K562 (cell line): ENCODE measurements at regions not wholly inside any gene's neighbourhood (a gene's known extent, or its start where the extent isn't known, plus 50 kb on each side); places are given as distances from the start of the nearest gene placed in this dataset.

Experiments used
- E2F3 ChIP-seq: fragments of 250-450 bp; sonication (Bioruptor Pico); IDR thresholded peaks from 2 replicates; pipeline ENCODE4 v1.4.0; 2020; ENCODE audit warnings: mild to moderate bottlenecking
- GABPA ChIP-seq: fragments of 200-800 bp; sonication (Bioruptor generic); conservative IDR thresholded peaks from 2 replicates; pipeline ENCODE4 v1.6.1; 2016; ENCODE audit warnings: low read depth, missing genetic modification characterization, missing compliant biosample characterization
- HMGXB4 ChIP-seq: sonication (generic); formaldehyde crosslinking; IDR thresholded peaks from 2 replicates; pipeline ENCODE4 v1.8.1; 2023; ENCODE audit warnings: mild to moderate bottlenecking, missing genetic modification reagents
- KLF10 ChIP-seq: fragments of 250-450 bp; sonication (Bioruptor Pico); IDR thresholded peaks from 2 replicates; pipeline ENCODE4 v1.6.1; 2021; ENCODE audit warnings: matching md5 sums
- MAFK ChIP-seq: IDR thresholded peaks from 2 replicates; pipeline ENCODE4 v1.6.1; 2011; ENCODE audit warnings: low read length, improper control_type of control experiment
- NR1H2 ChIP-seq: sonication (generic); formaldehyde crosslinking; IDR thresholded peaks from 2 replicates; pipeline ENCODE4 v1.4.0; 2020; ENCODE audit warnings: mild to moderate bottlenecking, missing genetic modification reagents
- POLR2A ChIP-seq: fragments of 450-650 bp; conservative IDR thresholded peaks from 2 replicates; pipeline ENCODE4 v1.6.1; 2016
- REST ChIP-seq, 2 experiments: fragments of 450-650 bp; formaldehyde crosslinking in 1 of 2; IDR thresholded peaks; 2 replicates each; pipeline versions ENCODE4 v1.4.0 to v1.6.1; 2014 to 2020; ENCODE audit warnings: mild to moderate bottlenecking in 2 of 2, borderline replicate concordance in 1 of 2, low read depth in 1 of 2
- SP1 ChIP-seq: sonication (generic); formaldehyde crosslinking; IDR thresholded peaks from 2 replicates; pipeline ENCODE4 v1.8.1; 2022; ENCODE audit warnings: mild to moderate bottlenecking, missing genetic modification reagents
- SRSF1 ChIP-seq: fragments of 200-400 bp; formaldehyde crosslinking; IDR thresholded peaks from 2 replicates; pipeline ENCODE4 v1.6.1; 2017; ENCODE audit warnings: mild to moderate bottlenecking, low read depth, low read length, moderate library complexity
- SRSF3 ChIP-seq: fragments of 200-400 bp; formaldehyde crosslinking; IDR thresholded peaks from 2 replicates; pipeline ENCODE4 v1.6.1; 2016; ENCODE audit warnings: mild to moderate bottlenecking, low read length, moderate library complexity; ENCODE audit not compliant: insufficient read depth
- ZBED1 ChIP-seq: IDR thresholded peaks from 2 replicates; pipeline ENCODE4 v1.6.1; 2014
- ZFX ChIP-seq: sonication (generic); formaldehyde crosslinking; IDR thresholded peaks from 2 replicates; pipeline ENCODE4 v1.8.0; 2022; ENCODE audit warnings: mild to moderate bottlenecking, missing genetic modification reagents, moderate library complexity
- ZNF280B ChIP-seq: fragments of 250-450 bp; sonication (Bioruptor Pico); IDR thresholded peaks from 2 replicates; pipeline ENCODE4 v1.5.1; 2021; ENCODE audit warnings: mild to moderate bottlenecking

GRCh38 chr15:99508852-99509251 lies 56.9 kb upstream of the MEF2A start:
- no peak for TF ChIP-seq ZNF280B (CRISPR knock-in tag)
- TF ChIP-seq NR1H2 (CRISPR knock-in tag) = no peak
- TF ChIP-seq SRSF1 = no peak
- TF ChIP-seq GABPA = no peak
- no peak for TF ChIP-seq REST (IDR thresholded peaks at IDR 0.05; ENCODE audit: borderline replicate concordance)
- no peak for TF ChIP-seq REST (CRISPR knock-in tag; IDR thresholded peaks at IDR 0.05; ENCODE audit: low read depth)
- TF ChIP-seq E2F3 (CRISPR knock-in tag) = no peak
- no peak for TF ChIP-seq SRSF3
- TF ChIP-seq MAFK = no peak
- no peak for TF ChIP-seq ZBED1
- no peak for TF ChIP-seq HMGXB4 (CRISPR knock-in tag)
- TF ChIP-seq ZFX (CRISPR knock-in tag) = no peak
- TF ChIP-seq SP1 (CRISPR knock-in tag) = no peak
- no peak for TF ChIP-seq POLR2A
- TF ChIP-seq KLF10 (CRISPR knock-in tag) = no peak
